Spinal cord (tissue), 9 donors: ENCODE measurements at regions not wholly inside any gene's neighbourhood (a gene's known extent, or its start where the extent isn't known, plus 50 kb on each side); places are given as distances from the start of the nearest gene placed in this dataset.

Experiments used
- DNase-seq, 6 donors: peaks; one replicate each; pipeline versions ENCODE4 v3.0.0 to v3.0.0-alpha.2; 2013 to 2015; ENCODE audit warnings: low spot score in 6 of 6, low read depth in 4 of 6
- H3K27ac ChIP-seq: one replicate; pipeline ENCODE4 v1.5.1; 2013; ENCODE audit warnings: low read depth, low read length, control low read depth
- H3K27me3 ChIP-seq: one replicate; pipeline ENCODE4 v1.6.1; 2013; ENCODE audit warnings: low read length; ENCODE audit not compliant: control insufficient read depth, insufficient read depth
- H3K36me3 ChIP-seq: one replicate; pipeline ENCODE4 v1.6.1; 2013; ENCODE audit warnings: low read length; ENCODE audit not compliant: control insufficient read depth, insufficient read depth
- H3K4me1 ChIP-seq: one replicate; pipeline ENCODE4 v1.6.1; 2013; ENCODE audit warnings: low read length; ENCODE audit not compliant: control insufficient read depth, insufficient read depth
- H3K4me3 ChIP-seq: one replicate; pipeline ENCODE4 v1.5.1; 2013; ENCODE audit warnings: low read depth, low read length, control low read depth
- H3K9me3 ChIP-seq: one replicate; pipeline ENCODE4 v1.6.1; 2013; ENCODE audit warnings: low read length; ENCODE audit not compliant: control insufficient read depth, insufficient read depth
- WGBS: methylation state at CpG from one replicate; pipeline ENCODE4 v1.1.5; 2013; ENCODE audit warnings: missing lambda C conversion rate; ENCODE audit not compliant: insufficient coverage; 5-methylcytosine and 5-hydroxymethylcytosine counted together
- donor health status: healthy.

GRCh38 chr10:89875557-89875956, 174.2 kb downstream of the KIF20B start:
- H3K27me3 ChIP-seq: no peaks in the 10 kb centered on the region
- DNase-seq: no peak
- no peak overlapping the region for H3K27ac ChIP-seq
- H3K4me1 ChIP-seq: no peaks in the 10 kb centered on the region
- H3K9me3 ChIP-seq: no peaks in the 10 kb centered on the region
- H3K4me3 ChIP-seq: no peak overlapping the region
- WGBS: no CpG with 5 or more reads among the region's 3 CpGs
- H3K36me3 ChIP-seq: no peaks in the 10 kb centered on the region

GRCh38 chr10:89879121-89879520, 177.7 kb downstream of the KIF20B start:
- no peaks in the 10 kb centered on the region for H3K36me3 ChIP-seq
- peaks cover 2% of the 10 kb centered on the region for H3K9me3 ChIP-seq
- H3K4me3 ChIP-seq: no peak overlapping the region
- DNase-seq: no peak
- H3K4me1 ChIP-seq: no peaks in the 10 kb centered on the region
- H3K27me3 ChIP-seq: no peaks in the 10 kb centered on the region
- H3K27ac ChIP-seq: no peak overlapping the region

DNA sequence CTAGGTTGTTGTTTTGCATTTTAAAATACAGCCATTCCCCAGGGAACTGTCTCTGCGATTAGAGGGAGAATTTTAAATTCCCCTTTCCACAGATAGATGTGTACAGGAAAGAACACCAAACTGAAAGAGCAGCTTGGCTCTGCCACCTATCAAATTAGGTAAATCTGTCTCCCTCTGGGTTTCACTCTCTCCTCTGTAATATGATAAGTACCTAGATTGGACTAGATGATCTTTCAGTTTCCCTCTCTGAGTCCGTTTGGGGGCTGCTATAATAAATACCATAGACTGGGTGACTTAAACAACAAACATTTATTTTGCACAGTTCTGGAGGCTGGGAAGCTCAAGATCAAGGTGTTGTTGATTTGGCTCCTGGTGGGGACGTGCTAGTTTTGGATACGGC, 186.0 kb downstream of the KIF20B start:
- WGBS: 88% methylated on average over 2 of the region's 4 CpGs
- peak overlapping the region; percentile 16 for H3K27ac ChIP-seq

GRCh38 chr10:89887830-89888229, 186.4 kb downstream of the KIF20B start:
- DNase-seq: peak in 1 of 6 donors; percentile 7
- Histone ChIP-seq H3K27me3 (no peaks in the 10 kb centered on the region), H3K9me3 (no peaks in the 10 kb centered on the region), H3K4me1 (no peaks in the 10 kb centered on the region), H3K36me3 (no peaks in the 10 kb centered on the region), H3K4me3 (no peak overlapping the region), H3K27ac (peak overlapping the region; percentile 16)
- WGBS: 65% methylated on average over 2 of the region's 7 CpGs

More for the DNA sequence above, 186.0 kb downstream of the KIF20B start:
- no peaks in the 10 kb centered on the region for H3K36me3 ChIP-seq
- H3K27me3 ChIP-seq: no peaks in the 10 kb centered on the region
- no peak overlapping the region for H3K4me3 ChIP-seq
- H3K4me1 ChIP-seq: no peaks in the 10 kb centered on the region
- H3K9me3 ChIP-seq: peaks cover 1% of the 10 kb centered on the region
- DNase-seq: no peak

DNA sequence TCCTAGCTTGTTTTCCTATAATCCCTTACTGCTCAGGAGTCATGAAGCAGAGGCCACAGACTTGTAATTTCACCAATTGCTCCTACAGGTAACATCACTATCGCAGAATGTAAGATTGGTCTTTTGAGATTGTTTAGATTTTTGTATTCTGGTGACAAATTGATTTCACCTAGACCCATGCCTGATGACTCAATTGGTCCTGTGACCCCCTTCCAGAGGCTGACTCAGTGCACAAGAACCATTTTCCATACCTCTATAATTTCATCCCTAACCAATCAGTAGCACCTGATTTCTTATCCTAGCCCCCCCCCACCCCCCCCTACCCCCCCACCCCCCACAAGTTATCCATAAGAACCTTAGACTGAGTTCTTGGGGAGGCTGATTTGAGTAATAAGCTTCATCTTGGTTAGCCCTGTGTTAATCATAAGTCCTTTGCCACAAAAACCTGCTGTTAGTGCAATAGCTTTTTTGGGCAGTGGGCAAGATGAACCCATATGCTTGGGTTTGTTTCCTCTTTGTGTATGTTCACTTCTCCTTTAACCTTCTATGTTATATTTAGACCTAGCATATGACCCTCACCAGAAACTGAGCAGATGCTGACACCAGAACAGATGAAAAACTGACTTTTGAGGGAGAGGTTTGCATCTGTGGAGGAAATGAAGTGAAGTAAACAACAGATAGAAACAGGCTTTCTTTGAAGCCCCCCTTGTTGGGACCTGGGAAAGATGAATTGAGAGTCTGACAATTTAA, 187.1 kb downstream of the KIF20B start:
- no peaks in the 10 kb centered on the region for H3K36me3 ChIP-seq
- DNase-seq: no peak
- H3K4me3 ChIP-seq: no peak overlapping the region
- H3K9me3 ChIP-seq: no peaks in the 10 kb centered on the region
- WGBS: no CpG with 5 or more reads among the region's 1 CpG
- H3K27me3 ChIP-seq: no peaks in the 10 kb centered on the region
- H3K4me1 ChIP-seq: no peaks in the 10 kb centered on the region
- no peak overlapping the region for H3K27ac ChIP-seq

- H3K9me3 ChIP-seq: no peaks in the 10 kb centered on the region
- WGBS: 78% methylated on average over 1 of the region's 2 CpGs
- H3K27me3 ChIP-seq: no peaks in the 10 kb centered on the region
- no peak for DNase-seq
- H3K4me1 ChIP-seq: no peaks in the 10 kb centered on the region
- no peak overlapping the region for H3K4me3 ChIP-seq
- H3K27ac ChIP-seq: no peak overlapping the region
- no peaks in the 10 kb centered on the region for H3K36me3 ChIP-seq
These were observed 188.2 kb downstream of the KIF20B start for GRCh38 chr10:89889606-89890005.

- no peaks in the 10 kb centered on the region for H3K27me3 ChIP-seq
- no peaks in the 10 kb centered on the region for H3K36me3 ChIP-seq
- no peak for DNase-seq
- H3K27ac ChIP-seq: no peak overlapping the region
- no peak overlapping the region for H3K4me3 ChIP-seq
- H3K9me3 ChIP-seq: no peaks in the 10 kb centered on the region
- H3K4me1 ChIP-seq: no peaks in the 10 kb centered on the region
- WGBS: 86% methylated on average over 1 of the region's 2 CpGs
These were observed 189.7 kb downstream of the KIF20B start for GRCh38 chr10:89891006-89891535.

GRCh38 chr10:89894051-89894450, 192.7 kb downstream of the KIF20B start:
- Histone ChIP-seq H3K4me1 (no peaks in the 10 kb centered on the region), H3K4me3 (no peak overlapping the region), H3K27me3 (no peaks in the 10 kb centered on the region), H3K36me3 (no peaks in the 10 kb centered on the region), H3K27ac (no peak overlapping the region), H3K9me3 (no peaks in the 10 kb centered on the region)
- WGBS: no CpG with 5 or more reads among the region's 1 CpG
- DNase-seq: no peak

DNA sequence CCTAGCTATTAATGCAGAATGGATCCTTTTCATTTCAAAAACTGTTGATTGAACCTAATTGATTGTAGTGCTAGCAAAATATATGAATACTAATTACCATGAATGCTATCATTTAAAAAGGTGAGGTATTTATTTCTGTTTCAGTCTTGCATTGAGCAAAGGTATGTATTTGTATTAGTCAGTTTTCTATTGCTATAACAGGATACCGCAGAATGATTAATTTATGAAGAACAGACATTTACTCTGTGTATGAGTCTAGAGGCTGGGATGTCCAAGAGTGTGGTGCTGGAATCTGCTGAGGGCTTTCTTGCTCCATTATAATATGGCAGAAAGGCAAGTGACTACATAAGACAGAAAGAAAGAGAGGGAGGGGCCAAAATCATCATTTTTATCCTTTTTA, 199.2 kb downstream of the KIF20B start:
- Histone ChIP-seq H3K4me3 (no peak overlapping the region), H3K36me3 (no peaks in the 10 kb centered on the region), H3K4me1 (no peaks in the 10 kb centered on the region), H3K27ac (no peak overlapping the region), H3K9me3 (no peaks in the 10 kb centered on the region), H3K27me3 (no peaks in the 10 kb centered on the region)
- DNase-seq: no peak
- WGBS: 83% methylated on average over 1 of the region's 1 CpG

DNA sequence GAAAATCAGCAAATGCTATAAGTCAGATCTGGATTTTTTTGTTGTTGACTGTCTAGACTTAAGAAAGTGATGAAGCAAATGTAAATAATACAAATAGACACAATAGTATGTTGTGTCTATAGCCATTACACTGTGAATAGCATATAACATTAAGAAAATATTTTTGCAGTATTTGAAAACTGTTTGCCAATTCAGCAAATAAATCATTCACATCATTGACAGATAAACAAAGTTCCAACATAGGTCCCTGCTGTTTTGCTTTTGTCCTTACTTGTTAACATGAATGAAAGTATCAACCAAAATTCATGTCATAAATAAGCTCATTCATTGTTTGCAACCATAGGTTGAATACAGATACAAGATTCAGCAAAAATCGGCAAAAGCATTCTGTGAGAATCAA, 200.5 kb downstream of the KIF20B start:
- no peaks in the 10 kb centered on the region for H3K9me3 ChIP-seq
- H3K36me3 ChIP-seq: no peaks in the 10 kb centered on the region
- no CpG with 5 or more reads among the region's 1 CpG for WGBS
- DNase-seq: no peak
- H3K4me1 ChIP-seq: no peaks in the 10 kb centered on the region
- no peak overlapping the region for H3K4me3 ChIP-seq
- no peaks in the 10 kb centered on the region for H3K27me3 ChIP-seq
- no peak overlapping the region for H3K27ac ChIP-seq
